ENCODE measurements at regions not wholly inside any gene's neighbourhood (a gene's known extent, or its start where the extent isn't known, plus 50 kb on each side); places are given as distances from the start of the nearest gene placed in this dataset.

- peaks cover 2 to 6% of the 10 kb centered on the region in 2 donors for H3K9me3 Mint-ChIP-seq
Measured at GRCh38 chr4:36794716-36795115, 449.8 kb upstream of the NWD2 start.

GRCh38 chr4:36812149-36812548 lies 432.4 kb upstream of the NWD2 start:
- Mint-ChIP-seq H3K27ac (no peak overlapping the region), H3K4me1 (no peaks in the 10 kb centered on the region), H3K27me3 (no peaks in the 10 kb centered on the region), H3K4me3 (no peak overlapping the region), H3K36me3 (no peaks in the 10 kb centered on the region), H3K9me3 (no peaks in the 10 kb centered on the region)
- ATAC-seq (replicated peaks) (no peak), DNase-seq (no peak)

More at GRCh38 chr4:36794716-36795115, 449.8 kb upstream of the NWD2 start:
- Mint-ChIP-seq H3K27me3 (peaks cover 0 to 6% of the 10 kb centered on the region in 2 donors), H3K36me3 (no peaks in the 10 kb centered on the region), H3K4me3 (no peak overlapping the region), H3K4me1 (no peaks in the 10 kb centered on the region), H3K27ac (no peak overlapping the region)
- DNase-seq (no peak), ATAC-seq (replicated peaks) (no peak)

- Mint-ChIP-seq H3K27ac (no peak overlapping the region), H3K36me3 (no peaks in the 10 kb centered on the region)
Measured at GRCh38 chr4:36815536-36815935, 429.0 kb upstream of the NWD2 start.

GRCh38 chr4:36823199-36823967 lies 421.2 kb upstream of the NWD2 start:
- no peak for ATAC-seq (replicated peaks)

More at GRCh38 chr4:36815536-36815935, 429.0 kb upstream of the NWD2 start:
- peaks cover 0 to 1% of the 10 kb centered on the region in 2 donors for H3K9me3 Mint-ChIP-seq
- no peaks in the 10 kb centered on the region for H3K27me3 Mint-ChIP-seq
- ATAC-seq (replicated peaks): no peak
- no peak for DNase-seq
- no peaks in the 10 kb centered on the region for H3K4me1 Mint-ChIP-seq
- no peak overlapping the region for H3K4me3 Mint-ChIP-seq

GRCh38 chr4:36824682-36825081 lies 419.9 kb upstream of the NWD2 start:
- Mint-ChIP-seq H3K4me3 (no peak overlapping the region), H3K9me3 (peaks cover 6% of the 10 kb centered on the region in 2 donors), H3K36me3 (no peaks in the 10 kb centered on the region), H3K27me3 (no peaks in the 10 kb centered on the region), H3K4me1 (no peaks in the 10 kb centered on the region), H3K27ac (no peak overlapping the region)
- no peak for DNase-seq
- ATAC-seq (replicated peaks): no peak

More at GRCh38 chr4:36823199-36823967, 421.2 kb upstream of the NWD2 start:
- H3K27ac Mint-ChIP-seq: no peak overlapping the region
- H3K36me3 Mint-ChIP-seq: no peaks in the 10 kb centered on the region
- H3K4me3 Mint-ChIP-seq: no peak overlapping the region
- H3K4me1 Mint-ChIP-seq: no peaks in the 10 kb centered on the region
- H3K27me3 Mint-ChIP-seq: no peaks in the 10 kb centered on the region
- H3K9me3 Mint-ChIP-seq: peaks cover 6% of the 10 kb centered on the region in 2 donors
- DNase-seq: no peak

- Mint-ChIP-seq H3K36me3 (no peaks in the 10 kb centered on the region), H3K4me1 (no peaks in the 10 kb centered on the region), H3K4me3 (no peak overlapping the region), H3K27me3 (no peaks in the 10 kb centered on the region), H3K27ac (no peak overlapping the region), H3K9me3 (no peaks in the 10 kb centered on the region)
- ATAC-seq (replicated peaks): peak in 1 of 2 donors; percentile 31
- DNase-seq: no peak
Measured at GRCh38 chr4:36835246-36835645, 409.3 kb upstream of the NWD2 start.

- no peaks in the 10 kb centered on the region for H3K9me3 Mint-ChIP-seq
- peaks cover 0 to 6% of the 10 kb centered on the region in 2 donors for H3K4me1 Mint-ChIP-seq
- ATAC-seq (replicated peaks) (peak; percentile 58 to 82), DNase-seq (no peak)
- no peaks in the 10 kb centered on the region for H3K27me3 Mint-ChIP-seq
- H3K36me3 Mint-ChIP-seq: no peaks in the 10 kb centered on the region
- no peak overlapping the region for H3K4me3 Mint-ChIP-seq
- H3K27ac Mint-ChIP-seq: no peak overlapping the region
Measured at GRCh38 chr4:36841583-36842326, 402.8 kb upstream of the NWD2 start.

- no peaks in the 10 kb centered on the region for H3K36me3 Mint-ChIP-seq
- peaks cover 0 to 6% of the 10 kb centered on the region in 2 donors for H3K4me1 Mint-ChIP-seq
- H3K27me3 Mint-ChIP-seq: no peaks in the 10 kb centered on the region
- H3K4me3 Mint-ChIP-seq: no peak overlapping the region
- DNase-seq: no peak
- no peak for ATAC-seq (replicated peaks)
- H3K27ac Mint-ChIP-seq: no peak overlapping the region
- no peaks in the 10 kb centered on the region for H3K9me3 Mint-ChIP-seq
Measured at GRCh38 chr4:36844448-36844847, 400.1 kb upstream of the NWD2 start.

- DNase-seq (no peak), ATAC-seq (replicated peaks) (no peak)
- peaks cover 0 to 6% of the 10 kb centered on the region in 2 donors for H3K9me3 Mint-ChIP-seq
- H3K36me3 Mint-ChIP-seq: no peaks in the 10 kb centered on the region
- H3K4me3 Mint-ChIP-seq: no peak overlapping the region
- H3K27ac Mint-ChIP-seq: no peak overlapping the region
- no peaks in the 10 kb centered on the region for H3K4me1 Mint-ChIP-seq
- H3K27me3 Mint-ChIP-seq: peaks cover 0 to 4% of the 10 kb centered on the region in 2 donors
Measured at GRCh38 chr4:36852856-36853255, 391.7 kb upstream of the NWD2 start.

GRCh38 chr4:36854554-36854953 lies 390.0 kb upstream of the NWD2 start:
- peaks cover 0 to 3% of the 10 kb centered on the region in 2 donors for H3K27me3 Mint-ChIP-seq
- no peaks in the 10 kb centered on the region for H3K4me1 Mint-ChIP-seq

GRCh38 chr4:36863601-36864000 lies 380.9 kb upstream of the NWD2 start:
- H3K36me3 Mint-ChIP-seq: no peaks in the 10 kb centered on the region
- no peak overlapping the region for H3K4me3 Mint-ChIP-seq
- H3K9me3 Mint-ChIP-seq: peaks cover 7 to 10% of the 10 kb centered on the region in 2 donors
- ATAC-seq (replicated peaks) (no peak), DNase-seq (no peak)
- no peak overlapping the region for H3K27ac Mint-ChIP-seq
- H3K4me1 Mint-ChIP-seq: no peaks in the 10 kb centered on the region
- H3K27me3 Mint-ChIP-seq: peaks cover 0 to 6% of the 10 kb centered on the region in 2 donors

More at GRCh38 chr4:36854554-36854953, 390.0 kb upstream of the NWD2 start:
- H3K4me3 Mint-ChIP-seq: no peak overlapping the region
- no peaks in the 10 kb centered on the region for H3K36me3 Mint-ChIP-seq
- DNase-seq: no peak
- H3K9me3 Mint-ChIP-seq: peaks cover 11 to 14% of the 10 kb centered on the region in 2 donors
- no peak overlapping the region for H3K27ac Mint-ChIP-seq
- peak in 1 of 2 donors; percentile 55 for ATAC-seq (replicated peaks)

GRCh38 chr4:36870121-36870520 lies 374.4 kb upstream of the NWD2 start:
- Mint-ChIP-seq H3K4me1 (no peaks in the 10 kb centered on the region), H3K27ac (no peak overlapping the region), H3K27me3 (no peaks in the 10 kb centered on the region), H3K4me3 (no peak overlapping the region), H3K9me3 (no peaks in the 10 kb centered on the region), H3K36me3 (no peaks in the 10 kb centered on the region)
- no peak for ATAC-seq (replicated peaks)
- DNase-seq: no peak

- DNase-seq: no peak
- Mint-ChIP-seq H3K9me3 (no peaks in the 10 kb centered on the region), H3K36me3 (no peaks in the 10 kb centered on the region), H3K4me1 (no peaks in the 10 kb centered on the region), H3K27ac (no peak overlapping the region), H3K27me3 (no peaks in the 10 kb centered on the region), H3K4me3 (no peak overlapping the region)
- ATAC-seq (replicated peaks): no peak
Measured at GRCh38 chr4:36872679-36873078, 371.9 kb upstream of the NWD2 start.

GRCh38 chr4:36884151-36884550 lies 360.4 kb upstream of the NWD2 start:
- Mint-ChIP-seq H3K4me1 (no peaks in the 10 kb centered on the region), H3K4me3 (no peak overlapping the region), H3K27me3 (no peaks in the 10 kb centered on the region), H3K9me3 (peaks cover 0 to 7% of the 10 kb centered on the region in 2 donors), H3K27ac (no peak overlapping the region), H3K36me3 (no peaks in the 10 kb centered on the region)
- DNase-seq (no peak), ATAC-seq (replicated peaks) (no peak)

GRCh38 chr4:36891971-36892370 lies 352.6 kb upstream of the NWD2 start:
- no peak overlapping the region for H3K27ac Mint-ChIP-seq
- ATAC-seq (replicated peaks): no peak
- H3K9me3 Mint-ChIP-seq: peaks cover 0 to 3% of the 10 kb centered on the region in 2 donors
- no peaks in the 10 kb centered on the region for H3K36me3 Mint-ChIP-seq
- DNase-seq: no peak
- no peak overlapping the region for H3K4me3 Mint-ChIP-seq
- no peaks in the 10 kb centered on the region for H3K27me3 Mint-ChIP-seq
- H3K4me1 Mint-ChIP-seq: no peaks in the 10 kb centered on the region
